Neuronal stem cell (in vitro differentiated cells): ENCODE measurements at regions not wholly inside any gene's neighbourhood (a gene's known extent, or its start where the extent isn't known, plus 50 kb on each side); places are given as distances from the start of the nearest gene placed in this dataset.

Experiments used
- DNase-seq: peaks from one replicate; pipeline ENCODE4 v3.0.0-alpha.2; 2013; ENCODE audit warnings: low spot score
- H2AFZ ChIP-seq: one replicate; pipeline ENCODE4 v1.6.1; 2013; ENCODE audit warnings: mild to moderate bottlenecking, low read length, inconsistent platforms
- H2AK5ac ChIP-seq: 2 replicates; pipeline ENCODE4 v1.6.1; 2013; ENCODE audit warnings: low read depth, mild to moderate bottlenecking, inconsistent platforms, low read length, moderate library complexity, mixed read lengths
- H2BK120ac ChIP-seq: 2 replicates; pipeline ENCODE4 v1.6.1; 2013; ENCODE audit warnings: low read depth, mild to moderate bottlenecking, inconsistent platforms, low read length, moderate library complexity, mixed read lengths
- H2BK12ac ChIP-seq: one replicate; pipeline ENCODE4 v1.6.1; 2013; ENCODE audit warnings: low read length, inconsistent platforms
- H2BK15ac ChIP-seq: 2 replicates; pipeline ENCODE4 v1.6.1; 2013; ENCODE audit warnings: mild to moderate bottlenecking, low read length, inconsistent platforms, mixed read lengths
- H2BK5ac ChIP-seq: one replicate; pipeline ENCODE4 v1.6.1; 2013; ENCODE audit warnings: inconsistent platforms, mild to moderate bottlenecking, low read length, moderate library complexity
- H3K14ac ChIP-seq: one replicate; pipeline ENCODE4 v1.6.1; 2013; ENCODE audit warnings: low read length, inconsistent platforms
- H3K18ac ChIP-seq: 2 replicates; pipeline ENCODE4 v1.6.1; 2013; ENCODE audit warnings: low read length, inconsistent platforms
- H3K23ac ChIP-seq: 2 replicates; pipeline ENCODE4 v1.6.1; 2013; ENCODE audit warnings: low read depth, mild to moderate bottlenecking, mixed read lengths, low read length, inconsistent platforms; ENCODE audit not compliant: poor library complexity
- H3K27ac ChIP-seq: replicated peaks from 3 replicates; pipeline ENCODE4 v1.5.1; 2013; ENCODE audit warnings: low read length, inconsistent platforms
- H3K27me3 ChIP-seq, 3 experiments: 2 replicates each; pipeline ENCODE4 v1.6.1; 2013; ENCODE audit warnings: low read length in 3 of 3, mild to moderate bottlenecking in 2 of 3, inconsistent platforms in 1 of 3, low read depth in 1 of 3, mixed read lengths in 1 of 3, moderate library complexity in 1 of 3; ENCODE audit not compliant: control insufficient read depth in 3 of 3, insufficient read depth in 3 of 3
- H3K36me3 ChIP-seq, 2 donors: replicated peaks in 1 of 2; 2 replicates each; pipeline ENCODE4 v1.6.1; 2013; ENCODE audit warnings: low read length in 2 of 2; ENCODE audit not compliant: control insufficient read depth in 2 of 2, insufficient read depth in 2 of 2
- H3K4ac ChIP-seq: 2 replicates; pipeline ENCODE4 v1.6.1; 2013; ENCODE audit warnings: inconsistent platforms, mild to moderate bottlenecking, low read length, moderate library complexity
- H3K4me1 ChIP-seq, 2 donors: 1 replicate in 1 of 2; 2 replicates in 1 of 2; pipeline ENCODE4 v1.6.1; 2013; ENCODE audit warnings: low read length in 2 of 2, low read depth in 1 of 2; ENCODE audit not compliant: control insufficient read depth in 2 of 2, insufficient read depth in 1 of 2
- H3K4me2 ChIP-seq: one replicate; pipeline ENCODE4 v1.6.1; 2013; ENCODE audit warnings: mild to moderate bottlenecking, low read length, inconsistent platforms; ENCODE audit not compliant: insufficient read depth, poor library complexity, severe bottlenecking
- H3K4me3 ChIP-seq, 2 donors: 2 replicates each; pipeline ENCODE4 v1.5.1; 2013; ENCODE audit warnings: low read length in 2 of 2, mild to moderate bottlenecking in 2 of 2, inconsistent platforms in 1 of 2, moderate library complexity in 1 of 2
- H3K79me1 ChIP-seq: one replicate; pipeline ENCODE4 v1.6.1; 2013; ENCODE audit warnings: low read depth, mild to moderate bottlenecking, inconsistent platforms, low read length, moderate library complexity
- H3K9ac ChIP-seq: one replicate; pipeline ENCODE4 v1.6.1; 2013; ENCODE audit warnings: mild to moderate bottlenecking, low read depth, low read length, inconsistent platforms; ENCODE audit not compliant: poor library complexity
- H3K9me3 ChIP-seq, 2 donors: replicated peaks in 1 of 2; 2 replicates each; pipeline versions ENCODE3 to v1.6.1; 2013; ENCODE audit warnings: low read length in 2 of 2, mild to moderate bottlenecking in 2 of 2, inconsistent platforms in 1 of 2, low read depth in 1 of 2, mixed read lengths in 1 of 2, moderate library complexity in 1 of 2; ENCODE audit not compliant: control insufficient read depth in 2 of 2, insufficient read depth in 1 of 2
- H4K8ac ChIP-seq: one replicate; pipeline ENCODE4 v1.6.1; 2013; ENCODE audit warnings: low read depth, mild to moderate bottlenecking, inconsistent platforms, low read length, moderate library complexity
- H4K91ac ChIP-seq: one replicate; pipeline ENCODE4 v1.6.1; 2013; ENCODE audit warnings: low read length, low read depth, mild to moderate bottlenecking, inconsistent platforms; ENCODE audit not compliant: poor library complexity
- WGBS, 2 donors: extraction: QIAGEN DNeasy Blood & Tissue Kit; methylation state at CpG; one replicate each; pipeline ENCODE4 v1.1.7; 2013; ENCODE audit warnings: missing lambda C conversion rate in 2 of 2, mixed read lengths in 1 of 2; ENCODE audit not compliant: insufficient read length in 2 of 2, insufficient replicate concordance in 1 of 2; ENCODE audit errors: extremely low coverage in 2 of 2; 5-methylcytosine and 5-hydroxymethylcytosine counted together

- H3K4me1 ChIP-seq, result peaks cover 0 to 1% of the 10 kb centered on the region in 2 donors
- WGBS, 2 donors, result no CpG with 5 or more reads among the region's 4 CpGs
Observed at GRCh38 chr5:18487928-18488480, 853.7 kb downstream of the TAF11L14 start.

DNA sequence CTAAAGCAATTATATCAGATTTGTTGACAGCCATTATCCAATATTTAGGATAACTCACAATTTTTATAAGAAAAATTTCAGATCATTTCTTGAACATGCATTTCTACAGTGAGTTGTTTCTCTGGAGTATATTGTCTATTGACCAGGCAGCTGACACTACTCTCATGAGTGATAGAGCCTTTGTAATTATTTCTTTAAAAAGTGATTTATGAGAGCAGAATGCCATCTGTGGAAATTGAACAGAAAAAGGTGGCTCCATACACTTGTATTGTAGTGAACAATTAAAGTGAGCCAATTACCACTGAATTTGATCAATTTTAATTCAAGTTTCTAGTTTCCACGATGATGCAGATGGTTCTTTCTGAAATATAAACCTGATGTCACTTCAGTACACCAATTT, 855.4 kb downstream of the TAF11L14 start:
- no peak overlapping the region for H2BK120ac ChIP-seq
- H3K4me1 ChIP-seq, result no peaks in the 10 kb centered on the region
- H3K23ac ChIP-seq, result no peak overlapping the region
- no peak overlapping the region for H3K4me3 ChIP-seq
- H3K18ac ChIP-seq, result no peak overlapping the region
- H3K4me2 ChIP-seq, result no peak overlapping the region
- H3K27ac ChIP-seq, result no peak overlapping the region
- no peaks in the 10 kb centered on the region for H3K79me1 ChIP-seq
- no peak overlapping the region for H3K14ac ChIP-seq
- H3K36me3 ChIP-seq, result no peaks in the 10 kb centered on the region
- no peaks in the 10 kb centered on the region for H3K9me3 ChIP-seq
- H2BK5ac ChIP-seq, result no peak overlapping the region
- H3K9ac ChIP-seq, result no peak overlapping the region
- no peak for DNase-seq
- H2BK12ac ChIP-seq, result no peak overlapping the region
- no peak overlapping the region for H2BK15ac ChIP-seq
- no peak overlapping the region for H4K8ac ChIP-seq
- no peak overlapping the region for H2AFZ ChIP-seq
- WGBS, 2 donors, result no CpG with 5 or more reads among the region's 1 CpG
- H4K91ac ChIP-seq, result no peak overlapping the region
- no peak overlapping the region for H2AK5ac ChIP-seq
- H3K27me3 ChIP-seq, result no peaks in the 10 kb centered on the region
- no peak overlapping the region for H3K4ac ChIP-seq

More at GRCh38 chr5:18487928-18488480, 853.7 kb downstream of the TAF11L14 start:
- no peak overlapping the region for H3K9ac ChIP-seq
- no peak overlapping the region for H2BK12ac ChIP-seq
- H3K4me3 ChIP-seq, result no peak overlapping the region
- no peak overlapping the region for H2AK5ac ChIP-seq
- no peaks in the 10 kb centered on the region for H3K79me1 ChIP-seq
- no peaks in the 10 kb centered on the region for H3K27me3 ChIP-seq
- H3K4me2 ChIP-seq, result no peak overlapping the region
- no peaks in the 10 kb centered on the region for H3K36me3 ChIP-seq
- no peak overlapping the region for H3K18ac ChIP-seq
- no peak overlapping the region for H3K4ac ChIP-seq
- H3K23ac ChIP-seq, result no peak overlapping the region
- H2BK120ac ChIP-seq, result no peak overlapping the region
- peak overlapping the region; percentile 42 for H2AFZ ChIP-seq
- DNase-seq, result no peak
- H4K91ac ChIP-seq, result no peak overlapping the region
- no peak overlapping the region for H4K8ac ChIP-seq
- no peaks in the 10 kb centered on the region for H3K9me3 ChIP-seq
- no peak overlapping the region for H3K14ac ChIP-seq
- no peak overlapping the region for H3K27ac ChIP-seq
- H2BK5ac ChIP-seq, result no peak overlapping the region
- no peak overlapping the region for H2BK15ac ChIP-seq

DNA sequence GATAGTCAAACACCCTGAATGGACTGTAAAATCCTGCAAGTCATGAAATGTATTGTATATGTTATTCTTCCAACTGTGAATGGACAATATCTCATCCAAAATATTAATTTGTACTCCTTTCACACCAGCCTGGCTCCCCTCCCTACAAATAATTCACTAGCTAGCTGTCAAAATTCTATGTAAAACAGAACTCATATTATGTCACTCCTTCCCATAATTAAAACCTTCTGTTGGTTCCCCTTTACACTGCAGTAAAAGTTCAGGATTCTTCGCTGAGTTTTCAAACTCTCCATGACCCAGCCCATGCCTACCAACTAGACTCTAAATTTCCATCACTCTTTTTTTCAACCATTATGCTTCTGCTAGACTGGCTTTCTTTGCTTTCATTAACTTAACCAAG, 857.1 kb downstream of the TAF11L14 start:
- Histone ChIP-seq H3K9me3 (no peaks in the 10 kb centered on the region), H2AK5ac (no peak overlapping the region), H3K23ac (no peak overlapping the region), H2BK15ac (no peak overlapping the region), H2BK120ac (no peak overlapping the region), H3K4me2 (no peak overlapping the region), H3K4ac (no peak overlapping the region), H3K4me1 (no peaks in the 10 kb centered on the region), H3K14ac (no peak overlapping the region), H4K91ac (no peak overlapping the region), H3K36me3 (no peaks in the 10 kb centered on the region), H2BK12ac (no peak overlapping the region), H2AFZ (no peak overlapping the region), H4K8ac (no peak overlapping the region), H3K9ac (no peak overlapping the region), H2BK5ac (no peak overlapping the region), H3K27ac (no peak overlapping the region), H3K4me3 (no peak overlapping the region), H3K79me1 (no peaks in the 10 kb centered on the region), H3K18ac (no peak overlapping the region), H3K27me3 (no peaks in the 10 kb centered on the region)
- no peak for DNase-seq
- WGBS, 2 donors, result no CpG with 5 or more reads among the region's 1 CpG

DNA sequence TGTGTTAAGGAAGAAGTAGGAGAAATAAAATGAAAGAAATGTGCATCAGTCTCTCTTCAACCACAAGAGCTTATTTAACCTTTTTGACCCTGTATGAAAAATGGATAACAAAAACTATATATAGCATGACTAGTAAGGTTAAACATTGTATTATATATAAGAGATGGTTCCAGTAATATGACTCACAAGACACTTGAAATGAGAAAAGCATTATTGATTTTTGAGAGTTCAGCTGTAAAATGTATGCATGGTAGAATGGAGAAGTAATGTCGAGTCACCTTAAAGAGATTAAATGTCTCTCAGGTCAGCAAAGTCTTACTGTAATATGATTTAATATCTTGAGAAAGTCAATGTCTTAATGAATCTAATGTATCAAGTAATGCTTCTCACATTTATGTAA, 860.9 kb downstream of the TAF11L14 start:
- no peak overlapping the region for H3K14ac ChIP-seq
- no peak overlapping the region for H3K18ac ChIP-seq
- H2AFZ ChIP-seq, result no peak overlapping the region
- no peak overlapping the region for H4K8ac ChIP-seq
- no peak overlapping the region for H2AK5ac ChIP-seq
- H3K4me2 ChIP-seq, result no peak overlapping the region
- H3K4me1 ChIP-seq, result no peaks in the 10 kb centered on the region
- no peaks in the 10 kb centered on the region for H3K36me3 ChIP-seq
- peaks cover 0 to 3% of the 10 kb centered on the region in 2 donors for H3K9me3 ChIP-seq
- H2BK5ac ChIP-seq, result no peak overlapping the region
- H3K9ac ChIP-seq, result no peak overlapping the region
- H3K23ac ChIP-seq, result no peak overlapping the region
- no peak overlapping the region for H3K4me3 ChIP-seq
- H4K91ac ChIP-seq, result no peak overlapping the region
- no peak overlapping the region for H3K27ac ChIP-seq
- DNase-seq, result no peak
- WGBS, 2 donors, result no CpG with 5 or more reads among the region's 1 CpG
- no peak overlapping the region for H3K4ac ChIP-seq
- no peak overlapping the region for H2BK15ac ChIP-seq
- no peak overlapping the region for H2BK12ac ChIP-seq
- no peaks in the 10 kb centered on the region for H3K79me1 ChIP-seq
- H2BK120ac ChIP-seq, result no peak overlapping the region
- no peaks in the 10 kb centered on the region for H3K27me3 ChIP-seq
